NCI-H510A treated with DMSO at 0.1 percent for 48 hours (cell line): ENCODE measurements at regions not wholly inside any gene's neighbourhood (a gene's known extent, or its start where the extent isn't known, plus 50 kb on each side); places are given as distances from the start of the nearest gene placed in this dataset.

Experiments
- DNase-seq: peaks from one replicate; lab custom pipeline; 2025; lab: John Stamatoyannopoulos, UW

DNA sequence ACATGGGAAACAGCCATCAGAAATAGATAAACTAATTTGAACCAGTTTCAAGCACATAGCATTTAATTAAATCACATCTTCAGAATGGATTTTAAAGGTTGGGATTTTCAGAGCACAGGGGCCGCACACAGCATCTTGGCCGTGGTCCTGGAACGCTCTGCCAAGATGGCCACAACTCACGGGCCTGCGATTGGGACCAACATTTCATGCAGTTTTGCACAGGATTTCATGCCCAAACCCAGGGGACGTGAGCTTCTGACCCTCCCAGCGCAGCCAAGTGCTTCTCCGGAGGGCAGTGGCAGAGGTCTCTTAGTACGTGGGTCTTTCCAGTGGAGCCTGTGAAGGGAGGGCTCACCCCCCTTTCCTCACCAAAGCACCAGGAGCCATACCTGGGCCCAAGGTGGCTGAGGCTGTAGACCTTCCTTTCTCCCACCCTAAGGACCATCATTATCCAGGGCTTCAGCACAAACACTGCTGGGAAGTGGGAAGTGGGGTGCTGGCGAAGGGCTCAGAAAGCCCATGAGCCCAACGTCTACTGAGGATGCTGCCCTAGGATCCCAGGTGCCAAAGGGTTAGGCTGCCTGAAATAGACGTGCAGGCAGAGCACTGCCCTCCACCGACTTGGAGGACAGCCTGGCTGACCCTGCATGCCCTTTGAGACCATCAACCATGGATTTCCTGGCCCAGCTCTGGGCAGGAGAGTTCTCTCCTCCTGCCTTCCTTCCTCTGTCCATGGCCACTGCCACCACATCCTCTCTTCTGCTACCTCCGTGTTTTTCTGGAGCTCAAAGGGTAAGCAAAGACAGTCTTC, 611.2 kb upstream of the MGMT start:
- no peak for DNase-seq

DNA sequence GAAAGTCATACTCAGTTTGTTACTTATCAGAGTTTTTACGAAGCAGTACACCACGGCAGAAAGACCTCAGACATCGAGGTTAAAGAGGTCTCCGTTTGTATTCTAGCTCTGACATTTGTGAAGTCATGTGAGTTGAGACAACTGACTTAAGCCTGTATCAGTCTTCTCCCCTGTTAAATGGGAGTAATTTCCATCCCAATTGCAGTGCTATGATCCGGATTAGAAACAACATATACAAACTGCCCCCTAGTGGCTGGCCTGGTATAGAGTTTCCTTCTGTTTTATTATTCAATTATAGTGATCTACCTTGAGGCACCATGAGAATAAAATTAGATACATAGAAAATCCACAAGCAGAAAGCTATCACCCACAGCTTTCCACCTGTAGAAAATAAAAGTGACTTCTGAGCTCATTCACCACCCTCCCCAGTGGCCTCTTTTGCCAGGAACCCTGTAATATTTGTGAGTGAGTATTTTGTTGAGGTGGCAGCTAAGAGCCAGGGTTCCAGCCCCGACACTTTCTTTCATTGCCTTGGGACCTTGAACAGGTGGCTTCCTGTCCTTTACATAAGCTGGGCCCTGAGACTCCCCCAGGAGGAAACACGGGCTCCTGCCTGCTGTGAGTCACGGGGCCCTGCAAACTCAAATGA, 607.2 kb upstream of the MGMT start:
- DNase-seq = no peak

DNA sequence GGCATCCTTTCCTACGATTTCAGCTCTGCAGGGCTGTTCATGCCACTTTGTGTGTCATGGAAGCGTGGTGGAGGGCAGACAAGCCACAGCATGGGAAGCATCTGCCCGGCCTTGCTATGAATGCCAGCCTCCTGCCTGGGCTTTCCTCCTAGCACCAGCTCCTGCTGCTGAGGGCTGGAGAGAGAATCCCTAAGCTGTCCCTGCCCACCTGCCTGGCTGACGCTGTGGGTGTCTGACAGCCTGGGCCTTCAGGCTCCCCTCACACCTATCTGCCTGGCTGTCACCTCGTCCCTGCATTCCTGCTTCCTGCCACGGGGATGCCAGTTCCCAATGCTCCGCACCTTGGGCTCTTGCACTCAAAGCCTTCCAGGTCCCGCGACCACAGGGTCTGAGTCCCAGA, 606.5 kb upstream of the MGMT start:
- no peak for DNase-seq

DNA sequence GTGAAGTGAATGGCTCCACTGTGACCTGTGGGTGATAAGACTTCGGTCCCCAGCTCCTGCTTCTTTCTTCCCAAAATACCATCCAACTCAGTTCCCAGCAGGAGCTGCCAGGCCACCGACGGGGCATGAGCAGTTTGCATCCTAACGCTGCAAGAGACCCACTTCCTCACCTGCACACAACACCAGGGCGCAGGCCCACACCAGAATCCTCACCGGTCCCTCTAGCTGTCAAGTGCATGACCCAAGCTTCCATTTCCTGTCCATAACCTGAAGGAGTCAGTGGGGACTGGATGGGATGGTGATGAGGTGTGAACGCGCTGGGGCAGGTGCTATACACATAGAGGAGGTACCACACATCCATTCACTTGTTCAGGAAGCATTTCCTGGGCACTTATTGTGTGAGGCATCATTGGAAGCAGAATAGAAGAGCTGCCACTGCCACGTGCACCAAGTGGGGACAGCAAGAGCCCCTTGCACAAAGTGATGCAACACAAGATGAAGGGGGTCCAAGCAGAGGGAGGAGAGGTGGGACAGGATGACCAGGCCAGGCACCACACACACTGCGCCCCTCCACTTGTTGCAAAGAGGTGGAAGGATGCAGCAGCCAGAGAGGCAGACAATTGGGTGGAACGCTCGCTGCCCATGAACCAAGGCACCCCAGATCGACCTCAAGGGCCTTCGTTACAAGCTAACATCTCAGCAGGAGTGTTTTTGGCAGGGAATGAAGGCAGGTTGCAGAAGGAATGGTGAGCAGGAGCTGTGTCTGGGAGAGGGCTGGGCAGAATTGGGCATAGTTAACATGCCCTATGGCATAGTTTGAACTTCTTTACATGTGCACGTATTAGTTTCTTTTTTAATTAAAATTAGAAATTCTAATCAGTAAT, 605.8 kb upstream of the MGMT start:
- no peak for DNase-seq

DNA sequence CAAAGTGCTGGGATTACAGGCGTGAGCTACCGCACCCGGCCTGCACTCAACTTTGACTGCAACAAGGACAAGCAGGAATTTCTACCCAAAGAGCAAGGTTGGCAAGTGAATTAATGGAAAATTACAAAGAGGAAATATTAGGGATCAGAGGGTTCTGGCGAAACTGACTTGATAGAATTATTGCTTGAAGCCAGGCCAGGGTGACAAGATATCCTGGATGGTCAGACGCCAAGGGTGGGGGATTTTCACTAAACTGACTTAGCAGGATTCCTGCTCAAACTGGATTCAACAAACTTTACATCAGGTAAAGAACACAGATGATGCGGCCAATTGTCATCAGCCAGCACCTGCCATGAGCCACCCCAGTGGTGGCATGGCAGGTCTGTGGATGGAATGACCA, 603.6 kb upstream of the MGMT start:
- DNase-seq = no peak

DNA sequence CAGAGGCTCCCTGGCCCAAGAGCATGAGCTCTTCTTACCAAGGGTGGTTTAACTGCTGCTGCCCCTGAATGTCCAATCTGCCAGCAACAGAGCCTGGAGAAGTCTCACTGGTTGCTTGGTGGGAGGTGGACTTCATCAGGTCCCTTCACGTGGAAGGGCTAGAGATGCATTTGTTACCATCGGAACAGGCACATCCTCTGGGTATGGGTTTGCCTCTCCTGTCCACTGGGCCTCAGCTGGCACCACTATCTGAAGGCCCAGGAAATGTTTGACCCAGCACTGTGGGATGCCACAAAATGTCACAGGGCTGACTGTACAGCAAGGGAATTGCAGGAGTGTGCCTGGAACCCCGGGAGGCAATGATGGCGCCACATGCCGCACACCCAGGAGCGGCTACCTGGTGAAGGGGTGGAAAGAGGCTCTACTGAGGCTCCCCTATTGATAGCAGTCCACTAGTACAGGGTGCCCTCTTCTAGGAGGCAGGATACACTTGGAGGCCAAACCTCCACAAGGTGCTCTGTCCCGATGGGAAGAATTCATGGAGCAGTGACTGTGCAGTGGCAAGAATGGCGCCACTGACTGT, 603.1 kb upstream of the MGMT start:
- no peak for DNase-seq

DNA sequence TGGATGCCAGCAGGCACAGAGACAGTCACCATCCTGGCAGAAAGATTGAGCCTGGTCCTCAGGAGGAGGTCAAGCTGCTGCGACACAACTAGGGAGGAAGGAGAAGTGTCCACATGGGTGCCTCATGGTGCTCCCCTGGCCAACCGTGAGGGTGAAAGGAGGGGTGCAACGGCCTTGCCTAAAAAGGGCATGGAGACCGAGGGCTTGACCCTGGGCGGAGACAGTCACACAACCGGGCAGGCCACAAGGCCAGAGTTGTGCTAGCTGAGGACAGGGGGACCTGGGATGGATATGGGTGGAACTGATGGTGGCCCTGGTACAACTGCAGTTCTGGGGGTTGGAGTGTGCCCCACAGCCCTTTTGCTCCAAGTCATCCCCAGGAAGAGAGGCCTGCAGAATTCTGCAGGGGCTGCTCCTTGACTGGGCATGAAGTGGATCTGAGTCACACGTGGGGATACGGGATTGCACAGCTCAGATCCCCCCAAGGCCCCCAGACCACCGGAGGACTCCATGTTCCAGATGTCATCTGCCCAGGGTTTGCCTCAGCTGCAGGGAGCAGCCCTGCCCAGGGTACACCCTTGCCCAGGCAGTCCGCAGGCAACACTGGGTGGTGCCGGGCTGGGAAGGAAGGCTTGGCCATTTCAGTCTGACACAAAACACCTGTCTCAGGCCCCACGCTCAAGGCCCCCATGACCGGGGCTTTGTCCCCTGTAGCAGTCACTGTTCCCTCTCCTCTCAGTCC, 602.3 kb upstream of the MGMT start:
- no peak for DNase-seq

DNA sequence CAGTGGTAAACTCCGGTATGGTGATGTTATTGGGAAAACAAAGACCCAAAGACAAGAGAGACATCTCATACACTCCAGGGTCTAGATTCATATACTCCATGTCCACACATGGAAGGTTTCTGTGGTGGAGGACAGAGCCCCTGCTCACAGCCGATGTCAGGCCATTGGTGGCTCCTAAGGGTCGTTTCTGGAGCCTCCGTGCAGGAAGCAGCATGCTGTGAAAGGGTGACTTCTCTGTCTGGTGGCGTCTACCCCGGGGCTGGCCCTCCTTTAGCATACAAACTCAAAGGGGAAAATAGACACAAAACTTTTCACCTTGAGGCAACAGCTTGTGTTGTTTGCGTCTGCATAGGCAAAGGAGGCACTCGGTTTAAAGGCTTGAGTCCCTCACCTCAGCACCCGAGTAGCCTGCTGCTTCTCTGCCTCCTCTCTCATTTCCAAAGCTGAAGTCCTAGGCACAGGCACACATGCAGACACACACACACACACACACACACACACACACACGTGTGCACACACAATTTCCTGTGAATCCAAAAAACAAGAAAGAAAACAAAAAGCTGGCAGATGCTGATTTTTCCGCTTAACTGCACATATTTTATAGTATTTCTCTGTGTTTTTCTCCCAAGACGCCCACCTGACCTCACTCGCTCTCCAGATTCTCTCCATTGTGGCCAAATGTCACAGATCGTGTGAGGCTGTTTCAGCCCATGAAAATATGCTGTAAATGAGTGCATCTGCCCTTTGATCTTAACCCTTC, 601.4 kb upstream of the MGMT start:
- no peak for DNase-seq

DNA sequence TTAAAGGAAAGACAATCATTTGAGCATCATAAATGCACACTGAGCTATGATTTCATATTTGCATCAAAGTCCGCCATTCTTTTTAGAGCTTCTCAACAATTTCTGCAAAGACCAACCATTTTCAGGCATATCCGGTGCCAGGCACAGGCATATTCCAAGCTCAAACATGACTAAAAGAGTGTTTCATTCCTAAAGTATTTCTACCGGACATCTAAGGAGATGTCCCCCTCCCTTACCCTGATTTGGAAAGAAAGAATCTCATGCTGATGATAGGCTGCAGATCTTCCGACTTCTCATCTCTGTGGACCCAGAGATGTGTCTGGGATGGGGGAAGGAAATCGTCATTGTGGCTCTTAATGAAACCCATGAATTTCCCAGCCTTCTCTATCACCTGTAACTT, 600.5 kb upstream of the MGMT start:
- no peak for DNase-seq

DNA sequence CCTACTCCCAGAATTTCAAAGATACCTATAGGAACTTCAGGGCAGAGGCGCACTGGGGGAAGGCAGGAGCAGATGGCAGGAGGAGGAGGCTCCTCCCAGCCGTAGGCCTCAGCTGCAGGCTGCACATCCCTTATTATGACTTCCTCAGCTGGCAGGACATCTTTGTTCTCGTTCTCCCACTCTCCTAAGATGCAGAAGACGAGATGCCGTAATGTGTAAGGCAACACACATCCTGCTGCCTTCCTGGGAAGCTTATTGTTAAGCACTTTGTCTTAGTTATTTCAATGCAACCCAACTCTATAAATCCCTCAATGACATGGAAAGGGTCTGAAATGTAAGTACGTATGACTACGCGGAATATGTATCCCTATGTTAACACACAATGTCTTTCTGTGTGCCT, 599.8 kb upstream of the MGMT start:
- DNase-seq = no peak

DNA sequence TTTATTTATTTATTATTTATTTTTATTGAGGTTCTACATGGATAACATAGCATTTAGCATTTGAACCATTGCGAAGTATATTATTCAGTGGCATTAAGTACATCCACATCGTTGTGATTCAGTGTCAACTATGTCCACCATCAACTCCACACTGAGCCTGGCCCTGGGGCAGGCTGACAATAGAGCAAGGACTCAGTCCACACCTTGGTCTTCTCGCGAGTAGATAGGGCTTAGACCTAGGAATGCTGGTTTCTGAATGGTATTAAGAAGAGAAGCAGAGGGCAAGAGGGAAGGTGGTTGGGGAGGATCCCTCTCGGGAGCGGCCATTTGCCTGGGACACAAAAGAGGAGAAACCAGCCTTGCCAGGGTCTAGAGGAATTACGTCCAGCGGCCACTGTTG, 599.2 kb upstream of the MGMT start:
- no peak for DNase-seq

DNA sequence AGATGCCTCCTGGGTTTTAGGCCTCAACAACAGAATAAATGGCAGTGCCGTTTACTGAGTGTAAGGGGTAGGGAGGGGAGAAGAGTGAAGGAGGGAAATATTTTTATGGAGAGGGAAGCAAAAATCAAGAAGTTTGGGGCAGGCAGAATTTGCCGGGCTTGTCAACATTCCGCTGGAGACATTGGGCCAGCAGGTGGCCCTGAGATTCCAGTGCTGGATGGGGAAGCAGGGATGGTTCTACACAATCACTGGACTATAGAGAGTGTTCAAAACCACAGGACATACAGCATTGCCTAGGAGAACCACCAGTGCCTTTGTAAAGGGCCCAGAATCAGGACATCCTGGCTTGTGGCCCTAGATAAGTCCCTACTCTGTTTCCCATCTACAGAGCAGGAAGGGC, 598.6 kb upstream of the MGMT start:
- DNase-seq = no peak

DNA sequence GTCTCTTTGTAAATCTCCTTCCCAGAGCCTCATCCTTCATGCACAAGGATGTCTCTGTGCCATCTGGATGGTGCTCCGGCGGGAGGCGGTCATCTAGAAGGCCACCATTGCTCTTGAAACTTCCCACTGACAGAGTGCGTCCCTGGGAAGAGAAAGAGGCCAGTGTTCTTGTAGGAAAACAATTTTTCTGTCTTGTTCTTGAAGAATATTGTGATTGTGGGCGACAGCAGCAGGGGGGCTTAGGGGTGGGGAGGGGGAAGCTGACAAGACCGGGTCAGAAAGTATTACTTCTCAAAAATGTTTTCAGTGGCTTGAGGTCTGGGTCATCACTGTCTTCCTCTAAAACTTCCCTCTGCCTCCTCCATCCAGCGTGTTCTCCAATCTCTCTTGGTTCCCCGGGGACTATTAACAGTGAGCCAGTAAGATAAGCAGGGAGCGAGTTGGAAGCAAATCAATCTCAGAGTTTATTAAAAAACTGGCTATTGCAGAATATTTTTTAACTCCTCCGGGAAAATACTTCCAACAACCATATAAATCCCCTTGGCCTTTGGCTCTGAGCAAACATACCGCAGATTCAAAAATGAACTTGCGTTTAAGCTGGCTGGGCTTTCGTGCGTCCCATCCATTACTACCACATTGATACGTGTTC, 597.8 kb upstream of the MGMT start:
- DNase-seq = no peak

DNA sequence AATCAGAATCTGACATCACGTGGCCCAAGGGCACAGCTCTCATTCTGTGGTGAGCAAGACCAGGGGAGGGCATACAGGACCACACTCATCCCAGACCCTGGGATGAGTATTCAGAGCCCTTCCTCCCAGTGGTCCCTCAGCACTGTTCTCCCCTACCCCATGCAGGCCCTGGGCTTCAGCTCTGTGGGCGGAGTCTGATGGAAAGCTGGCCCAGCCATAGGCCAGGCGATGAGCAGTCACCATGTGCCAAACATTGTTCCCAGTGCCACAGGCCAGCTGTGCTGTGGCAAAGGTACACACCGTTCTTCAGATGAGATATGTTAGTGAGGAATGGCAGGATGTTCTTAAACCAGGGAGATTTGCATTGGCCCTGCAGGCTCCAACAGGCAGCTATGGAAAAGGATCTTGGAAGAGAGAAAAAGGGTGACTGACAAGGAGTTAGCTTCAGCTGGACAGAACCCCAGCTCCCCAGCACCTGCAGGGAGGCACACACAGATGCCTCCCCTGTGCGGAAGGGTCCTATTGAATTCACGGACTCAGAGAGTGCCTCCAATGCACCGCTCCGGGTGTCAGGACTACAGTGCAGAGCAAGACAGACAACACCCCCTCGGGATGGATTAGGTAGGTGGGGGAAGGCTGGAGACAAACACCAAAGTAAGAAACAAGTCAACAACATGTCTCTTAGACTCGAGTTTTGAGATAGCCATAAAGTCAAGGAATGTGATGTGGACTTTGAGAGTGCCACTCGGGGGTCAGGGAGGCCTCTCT, 596.0 kb upstream of the MGMT start:
- no peak for DNase-seq

DNA sequence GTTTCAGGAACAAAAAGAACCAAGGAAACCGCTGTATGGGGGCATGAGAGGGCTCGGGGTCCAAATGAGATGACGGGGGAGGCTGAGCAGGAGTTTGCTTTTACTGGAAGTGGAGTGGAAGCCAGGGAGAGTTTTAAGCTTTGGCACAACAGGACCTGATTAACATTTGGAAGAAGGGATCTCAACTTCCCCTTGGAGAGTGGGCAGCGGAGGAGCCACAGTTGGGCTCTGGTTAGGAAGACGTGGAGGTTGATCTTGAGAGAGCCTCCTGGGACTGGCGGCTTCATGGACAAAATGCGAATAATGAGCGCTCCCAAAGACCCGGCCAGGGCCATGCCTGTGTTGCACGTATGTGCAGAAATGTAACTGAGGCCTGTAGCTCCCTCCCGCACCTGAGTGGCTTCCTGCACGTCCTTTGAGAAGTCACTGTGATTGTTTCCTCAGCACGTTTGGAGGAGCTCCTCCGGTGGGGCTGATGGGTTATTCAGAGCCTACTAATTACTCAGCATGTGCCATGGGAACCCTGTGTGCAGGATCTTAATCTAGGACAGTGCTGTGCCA, 595.3 kb upstream of the MGMT start:
- no peak for DNase-seq

DNA sequence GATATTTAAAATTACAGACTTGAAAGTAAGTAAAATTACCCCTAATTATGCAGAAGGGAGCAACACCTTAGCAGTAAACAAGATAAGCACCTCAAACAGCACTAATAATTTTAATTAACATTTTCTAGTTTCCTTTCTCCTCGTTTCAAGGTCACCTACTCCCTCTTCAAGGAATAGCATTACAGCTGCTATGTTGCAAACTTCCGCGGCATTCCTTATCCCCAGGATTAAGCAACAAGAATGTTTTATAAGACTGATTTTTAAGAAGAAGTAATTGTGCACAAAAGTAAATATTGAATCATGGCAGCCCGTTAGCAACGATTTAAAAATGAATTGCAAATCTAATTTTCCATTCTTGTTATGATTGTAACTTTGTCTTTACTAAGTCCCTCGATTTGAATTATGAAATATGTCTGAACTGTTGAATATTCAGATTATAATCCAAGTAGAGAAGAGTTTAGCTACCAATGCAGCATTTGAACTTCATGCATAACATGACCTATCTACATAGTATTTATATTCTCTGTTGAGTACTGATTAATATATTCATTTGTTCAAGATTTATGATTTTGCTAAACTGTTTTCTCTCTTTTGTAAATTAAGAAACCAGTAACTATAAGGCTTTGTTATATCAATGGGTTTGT, 593.5 kb upstream of the MGMT start:
- DNase-seq = no peak

DNA sequence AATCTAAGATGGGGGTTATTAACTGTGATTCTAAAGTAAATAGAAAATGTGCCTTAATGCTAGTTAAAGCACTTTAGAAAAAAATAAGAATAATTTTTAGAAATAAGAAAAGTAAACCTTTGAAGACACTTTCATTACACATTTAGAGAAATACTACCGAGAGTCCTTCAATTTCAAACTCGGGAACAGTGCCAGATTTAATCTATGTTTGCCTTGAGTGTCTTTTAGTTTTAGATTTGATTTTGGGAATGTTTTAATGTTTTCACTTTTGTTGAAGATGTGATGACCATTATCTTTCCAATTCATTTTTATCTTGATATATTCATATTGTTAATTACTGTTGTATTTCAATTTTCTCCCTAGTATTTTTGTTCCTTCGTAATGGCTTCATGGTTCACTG, 592.7 kb upstream of the MGMT start:
- no peak for DNase-seq

DNA sequence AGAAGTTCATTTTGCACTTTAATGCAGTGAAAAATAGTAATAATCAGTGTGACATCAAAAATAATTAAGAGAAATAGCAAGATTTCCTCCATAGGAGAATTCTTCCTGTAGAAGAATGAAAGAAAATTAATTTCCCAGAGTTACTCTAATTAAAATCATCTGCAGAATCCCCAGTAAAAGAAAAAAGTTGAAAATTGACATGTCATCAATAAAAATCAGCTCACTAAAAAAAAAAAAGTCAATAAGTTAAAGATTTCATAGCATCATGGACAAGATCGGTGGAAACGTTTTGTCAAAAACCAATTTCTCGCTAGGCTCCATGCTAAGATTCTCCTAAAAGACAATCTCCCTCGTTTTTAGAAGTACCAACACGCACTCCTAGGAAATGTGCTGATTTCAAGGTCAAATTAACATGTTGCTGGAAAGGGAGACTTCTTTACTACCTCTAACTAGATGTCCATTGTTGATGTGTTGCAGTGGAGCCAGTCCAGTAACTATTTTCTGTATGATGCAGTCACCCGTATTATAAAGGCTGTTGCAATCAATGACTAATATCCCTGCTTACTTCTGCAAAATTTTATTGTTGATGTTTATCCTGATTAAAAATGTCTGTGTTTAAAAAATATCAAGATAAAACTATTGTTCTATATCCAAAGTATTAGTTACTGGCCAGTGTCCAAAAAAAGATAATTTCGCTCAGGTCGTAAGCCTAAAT, 591.9 kb upstream of the MGMT start:
- DNase-seq = no peak
